Choroid plexus epithelial cell (primary cell): ENCODE measurements at regions not wholly inside any gene's neighbourhood (a gene's known extent, or its start where the extent isn't known, plus 50 kb on each side); places are given as distances from the start of the nearest gene placed in this dataset.

Experiments
- DNase-seq: peaks from one replicate; pipeline ENCODE4 v3.0.0-alpha.2; 2010; ENCODE audit warnings: low read depth
- H3K4me3 ChIP-seq: 2 replicates; pipeline ENCODE4 v1.5.1; 2011; ENCODE audit warnings: low read depth, mild to moderate bottlenecking, control low read depth, low read length, moderate library complexity
- TF ChIP-seq, protein P1 (sequence below): conservative IDR thresholded peaks from 2 replicates; pipeline ENCODE4 v1.5.1; 2011; ENCODE audit warnings: low read depth, mild to moderate bottlenecking, control low read depth, inconsistent platforms, low read length, moderate library complexity

DNA sequence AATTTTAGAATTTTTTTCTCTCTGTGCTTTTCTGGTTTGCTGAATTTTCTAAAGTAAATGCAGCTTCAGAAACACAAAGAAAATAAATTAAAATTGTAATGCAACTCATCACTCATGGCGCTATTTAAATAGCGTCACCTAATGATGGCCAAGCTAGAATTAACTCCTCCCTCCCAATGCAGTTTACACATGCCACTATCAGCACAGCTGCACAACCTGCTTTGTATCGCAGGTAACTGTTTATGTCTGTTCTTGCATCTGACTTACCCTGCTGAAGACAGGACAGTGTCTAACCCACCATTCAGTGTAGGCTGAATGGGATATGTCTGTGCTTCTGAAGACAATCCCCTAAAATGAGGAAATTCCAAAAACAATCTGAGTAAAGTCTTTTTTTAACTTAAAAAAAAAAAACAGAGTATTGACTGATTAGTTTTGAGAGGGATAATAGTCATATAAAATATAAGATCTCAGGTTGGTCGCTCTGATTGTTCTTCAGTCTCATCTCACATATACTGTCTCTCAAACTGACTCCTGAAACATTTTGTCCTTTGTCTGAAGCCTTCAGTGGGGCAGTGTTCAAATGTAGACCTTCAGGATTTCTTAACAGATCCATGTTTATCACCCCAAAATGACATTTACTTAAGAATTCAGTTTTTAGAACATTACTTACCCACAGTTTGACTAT, 271.4 kb downstream of the ZEB2 start:
- TF ChIP-seq, protein P1, sequence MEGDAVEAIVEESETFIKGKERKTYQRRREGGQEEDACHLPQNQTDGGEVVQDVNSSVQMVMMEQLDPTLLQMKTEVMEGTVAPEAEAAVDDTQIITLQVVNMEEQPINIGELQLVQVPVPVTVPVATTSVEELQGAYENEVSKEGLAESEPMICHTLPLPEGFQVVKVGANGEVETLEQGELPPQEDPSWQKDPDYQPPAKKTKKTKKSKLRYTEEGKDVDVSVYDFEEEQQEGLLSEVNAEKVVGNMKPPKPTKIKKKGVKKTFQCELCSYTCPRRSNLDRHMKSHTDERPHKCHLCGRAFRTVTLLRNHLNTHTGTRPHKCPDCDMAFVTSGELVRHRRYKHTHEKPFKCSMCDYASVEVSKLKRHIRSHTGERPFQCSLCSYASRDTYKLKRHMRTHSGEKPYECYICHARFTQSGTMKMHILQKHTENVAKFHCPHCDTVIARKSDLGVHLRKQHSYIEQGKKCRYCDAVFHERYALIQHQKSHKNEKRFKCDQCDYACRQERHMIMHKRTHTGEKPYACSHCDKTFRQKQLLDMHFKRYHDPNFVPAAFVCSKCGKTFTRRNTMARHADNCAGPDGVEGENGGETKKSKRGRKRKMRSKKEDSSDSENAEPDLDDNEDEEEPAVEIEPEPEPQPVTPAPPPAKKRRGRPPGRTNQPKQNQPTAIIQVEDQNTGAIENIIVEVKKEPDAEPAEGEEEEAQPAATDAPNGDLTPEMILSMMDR, result no peak
- DNase-seq, result no peak
- H3K4me3 ChIP-seq, result no peak overlapping the region

DNA sequence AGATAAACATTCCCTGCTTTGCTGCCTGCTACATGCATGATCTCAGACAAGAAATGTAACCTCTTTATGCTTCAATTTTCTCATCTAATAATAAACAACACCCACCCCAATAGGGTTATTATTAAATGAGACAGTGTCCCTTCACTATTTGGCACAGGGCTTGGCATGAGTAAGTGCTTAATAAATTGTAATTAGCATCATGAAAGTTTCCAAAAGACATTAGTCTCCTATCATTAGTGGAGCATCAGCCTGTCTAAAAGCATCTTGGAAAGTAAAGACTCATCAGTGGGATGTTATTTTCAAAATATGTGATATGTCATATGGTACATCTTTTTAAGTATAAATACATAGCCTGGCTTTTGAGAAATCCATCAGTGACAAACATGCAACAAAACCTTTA, 275.0 kb downstream of the ZEB2 start:
- no peak for DNase-seq
- no peak overlapping the region for H3K4me3 ChIP-seq
- TF ChIP-seq, protein P1, result no peak

DNA sequence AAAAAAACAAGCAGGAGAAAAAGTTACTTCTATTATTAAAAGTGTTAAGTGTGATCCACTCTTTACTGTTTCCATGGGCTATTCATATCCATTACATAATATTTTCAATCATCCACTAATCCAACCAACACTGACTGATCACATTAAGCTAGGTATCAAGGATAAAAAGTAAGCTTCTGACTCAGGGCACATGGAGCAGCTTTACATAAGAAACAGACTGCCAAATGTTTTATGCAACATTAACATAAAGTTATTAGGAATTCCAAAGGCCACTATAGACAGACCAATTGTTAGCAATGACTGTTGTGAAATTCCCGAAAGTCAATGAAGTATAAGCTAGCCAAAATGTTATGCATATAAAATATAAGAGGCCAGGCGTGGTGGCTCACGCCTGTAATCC, 277.6 kb downstream of the ZEB2 start:
- TF ChIP-seq, protein P1, result no peak
- no peak overlapping the region for H3K4me3 ChIP-seq
- DNase-seq, result no peak

DNA sequence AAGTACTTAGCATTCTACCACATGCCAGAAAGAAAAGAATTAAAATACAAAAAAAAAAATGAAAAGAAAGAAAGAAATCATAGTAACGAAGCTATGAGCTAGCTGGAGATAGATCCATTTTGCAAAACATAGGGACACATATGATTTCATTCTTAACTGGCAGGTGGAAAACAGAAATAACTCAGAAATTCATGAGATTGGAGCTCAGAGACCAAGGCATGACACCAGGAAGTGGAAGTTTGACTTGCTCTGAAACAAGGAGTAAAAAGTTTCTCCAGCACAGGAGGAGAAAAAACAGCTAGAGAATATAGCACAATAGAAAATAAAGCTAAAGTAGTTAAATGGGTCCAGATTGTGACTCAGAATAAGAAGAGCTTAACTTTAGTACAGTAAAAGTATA, 278.1 kb downstream of the ZEB2 start:
- DNase-seq, result no peak
- no peak overlapping the region for H3K4me3 ChIP-seq
- TF ChIP-seq, protein P1, result no peak

DNA sequence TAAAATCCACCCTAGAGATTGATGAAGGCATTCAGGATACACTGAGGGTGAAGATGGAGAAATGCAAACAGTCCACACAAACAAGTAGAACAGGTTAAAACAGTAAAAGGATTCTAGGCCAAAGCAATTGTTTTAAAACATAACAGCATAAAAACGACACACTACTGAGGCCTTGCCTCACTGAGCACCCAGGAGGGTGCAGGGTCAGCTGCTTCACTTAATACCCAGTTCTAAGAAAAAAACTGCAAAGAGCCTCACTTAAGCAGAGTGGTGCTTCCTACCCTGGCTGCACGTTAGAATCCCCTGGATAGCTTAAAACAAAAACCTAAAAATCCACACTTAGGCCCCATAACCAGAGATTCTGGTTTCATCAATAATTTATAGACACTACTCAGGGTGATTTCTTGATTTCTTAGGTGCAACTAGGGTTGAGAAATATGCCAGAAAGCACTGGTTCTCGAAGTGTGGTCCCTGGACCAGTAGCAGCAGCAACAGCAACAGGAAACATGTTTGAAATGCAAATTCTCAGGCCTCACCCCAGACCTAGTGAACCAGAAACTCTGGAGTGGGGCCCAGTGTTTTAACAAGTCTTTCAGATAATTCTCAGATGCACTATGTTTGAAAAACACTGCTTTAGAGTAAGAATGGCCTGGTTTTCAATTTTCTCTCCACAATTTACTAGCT, 279.1 kb downstream of the ZEB2 start:
- no peak overlapping the region for H3K4me3 ChIP-seq
- TF ChIP-seq, protein P1, result no peak
- DNase-seq, result no peak

DNA sequence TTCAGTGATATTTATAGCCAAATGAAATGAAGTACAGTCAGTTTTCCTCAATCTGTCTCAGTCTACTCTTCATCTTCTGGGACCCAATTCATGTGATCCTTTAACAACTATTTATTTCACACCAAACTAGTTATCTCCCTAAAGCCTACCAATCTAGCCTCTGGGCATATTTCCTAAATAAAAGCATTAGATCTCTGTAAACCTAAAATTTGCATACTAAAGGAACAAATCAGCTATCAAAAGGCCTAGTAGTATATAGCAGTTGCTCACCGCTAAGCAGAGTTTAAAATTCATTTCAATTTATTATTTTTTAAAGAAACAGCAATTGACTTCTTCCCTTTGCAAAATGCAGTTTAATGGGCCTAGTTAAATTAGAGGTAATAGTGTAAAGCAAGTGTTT, 280.2 kb downstream of the ZEB2 start:
- no peak overlapping the region for H3K4me3 ChIP-seq
- no peak for DNase-seq
- TF ChIP-seq, protein P1, result no peak

DNA sequence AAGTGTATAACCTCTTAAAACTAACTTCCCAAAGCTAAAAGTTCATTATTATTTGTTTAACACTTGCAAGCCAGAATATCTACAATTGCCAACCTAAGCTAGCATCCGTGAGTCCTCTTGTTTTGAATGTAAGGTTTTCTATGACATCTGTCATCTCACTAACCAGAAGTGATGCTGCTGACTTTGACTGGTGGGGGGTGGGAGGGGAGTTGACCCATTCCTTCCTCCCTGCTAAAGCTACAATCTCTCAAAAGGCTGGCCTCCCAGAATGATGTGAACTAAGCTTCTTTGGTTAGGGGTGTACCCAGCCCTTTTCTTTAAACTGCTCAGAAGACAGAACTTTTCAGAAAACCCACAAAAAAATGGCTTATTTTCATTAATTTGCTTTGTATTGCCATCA, 280.6 kb downstream of the ZEB2 start:
- H3K4me3 ChIP-seq, result no peak overlapping the region
- TF ChIP-seq, protein P1, result no peak
- DNase-seq, result no peak
